HUES6 (cell line): ENCODE measurements at regions not wholly inside any gene's neighbourhood (a gene's known extent, or its start where the extent isn't known, plus 50 kb on each side); places are given as distances from the start of the nearest gene placed in this dataset.

ENCODE experiments used
- H3K27ac ChIP-seq: 2 replicates; pipeline ENCODE4 v1.7.0; 2013; ENCODE audit warnings: low read depth, mild to moderate bottlenecking, low read length, inconsistent platforms
- H3K27me3 ChIP-seq: 2 replicates; pipeline ENCODE4 v1.6.1; 2013; ENCODE audit warnings: low read length; ENCODE audit not compliant: control insufficient read depth, insufficient read depth
- H3K36me3 ChIP-seq: 2 replicates; pipeline ENCODE4 v1.6.1; 2013; ENCODE audit warnings: low read length; ENCODE audit not compliant: control insufficient read depth, insufficient read depth
- H3K4me1 ChIP-seq: 2 replicates; pipeline ENCODE4 v1.6.1; 2013; ENCODE audit warnings: low read length; ENCODE audit not compliant: control insufficient read depth, insufficient read depth
- H3K4me3 ChIP-seq: 2 replicates; pipeline ENCODE4 v1.5.1; 2013; ENCODE audit warnings: low read depth, low read length
- H3K9ac ChIP-seq: one replicate; pipeline ENCODE4 v1.6.1; 2013; ENCODE audit warnings: mild to moderate bottlenecking, low read length
- H3K9me3 ChIP-seq: 2 replicates; pipeline ENCODE4 v1.6.1; 2013; ENCODE audit warnings: low read depth, low read length; ENCODE audit not compliant: control insufficient read depth, insufficient read depth

DNA sequence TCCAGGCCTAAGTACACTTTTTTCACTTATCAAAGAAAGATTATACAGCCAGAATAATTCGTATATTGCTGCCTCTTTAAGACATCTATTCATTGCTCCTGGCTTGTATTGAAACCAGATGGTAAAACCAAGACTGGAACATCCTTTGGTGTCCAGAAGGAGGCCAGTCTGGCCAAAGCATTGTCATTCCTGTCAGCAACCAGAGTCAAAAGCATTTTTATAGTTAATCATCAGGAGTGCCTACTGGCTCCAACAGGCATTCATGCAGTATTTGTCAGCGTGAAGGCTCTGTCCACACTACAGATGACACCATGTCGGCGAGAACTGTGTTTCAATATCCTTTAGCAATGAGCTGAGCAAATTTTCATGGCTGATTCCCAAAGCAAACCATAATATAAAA lies 118.0 kb upstream of the G2E3 start:
- Histone ChIP-seq H3K27ac (no peak overlapping the region), H3K9ac (no peak overlapping the region), H3K27me3 (no peaks in the 10 kb centered on the region), H3K9me3 (no peaks in the 10 kb centered on the region), H3K4me3 (no peak overlapping the region), H3K36me3 (no peaks in the 10 kb centered on the region), H3K4me1 (no peaks in the 10 kb centered on the region)

DNA sequence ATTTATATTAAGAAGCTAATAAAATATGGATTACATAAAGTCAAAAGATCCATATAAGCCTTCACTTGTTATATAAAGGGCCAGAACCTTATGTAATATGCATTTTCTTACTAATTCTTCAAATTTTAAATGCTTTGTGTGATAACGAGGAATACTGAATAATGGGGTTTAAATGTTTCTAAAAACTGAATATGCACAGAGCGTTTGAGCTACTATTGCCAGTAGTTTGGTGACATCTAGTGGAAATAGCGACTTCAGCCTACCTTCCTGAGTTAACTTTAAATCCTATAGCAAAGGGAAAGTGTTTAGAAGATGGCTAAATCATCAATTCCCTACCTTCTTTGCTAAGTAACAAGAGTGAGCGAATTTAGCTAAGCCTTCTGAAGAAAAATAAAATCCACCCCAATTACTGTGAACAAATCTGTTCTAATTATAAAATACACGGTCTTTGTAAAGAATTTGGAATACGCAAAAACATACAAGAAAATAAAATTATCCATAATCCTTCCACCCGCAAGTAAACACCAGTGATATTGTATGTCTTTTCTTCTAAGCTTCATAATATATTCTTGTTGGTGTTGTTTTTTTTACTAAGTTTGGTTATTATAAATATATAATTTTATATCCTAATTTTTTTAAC lies 115.5 kb upstream of the G2E3 start:
- H3K36me3 ChIP-seq: no peaks in the 10 kb centered on the region
- H3K4me1 ChIP-seq: no peaks in the 10 kb centered on the region
- H3K27me3 ChIP-seq: no peaks in the 10 kb centered on the region
- no peaks in the 10 kb centered on the region for H3K9me3 ChIP-seq
- no peak overlapping the region for H3K9ac ChIP-seq
- no peak overlapping the region for H3K27ac ChIP-seq
- no peak overlapping the region for H3K4me3 ChIP-seq

DNA sequence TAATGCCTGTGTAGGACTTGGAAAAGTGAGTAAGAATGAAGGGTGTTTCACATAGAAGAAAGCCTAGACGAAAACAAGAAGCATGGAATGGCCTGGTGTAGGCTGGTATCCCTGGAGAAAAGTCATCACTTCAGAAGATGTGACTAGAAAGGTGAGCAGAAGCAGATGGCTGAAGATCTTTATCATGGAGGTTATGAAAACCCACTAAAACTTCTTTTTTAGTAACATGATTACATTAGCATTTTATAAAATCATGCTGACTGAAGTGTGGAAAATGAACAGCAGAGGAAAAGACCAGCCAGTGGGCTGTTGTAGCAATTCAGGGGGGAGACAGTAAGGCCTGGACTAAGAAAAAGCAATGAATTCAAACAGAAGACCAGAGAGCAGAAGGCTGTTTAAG lies 114.5 kb upstream of the G2E3 start:
- no peaks in the 10 kb centered on the region for H3K27me3 ChIP-seq
- no peaks in the 10 kb centered on the region for H3K36me3 ChIP-seq
- no peak overlapping the region for H3K9ac ChIP-seq
- no peak overlapping the region for H3K4me3 ChIP-seq
- no peak overlapping the region for H3K27ac ChIP-seq
- no peaks in the 10 kb centered on the region; the same call in 1 of the 2 replicates for H3K4me1 ChIP-seq
- H3K9me3 ChIP-seq: no peaks in the 10 kb centered on the region

DNA sequence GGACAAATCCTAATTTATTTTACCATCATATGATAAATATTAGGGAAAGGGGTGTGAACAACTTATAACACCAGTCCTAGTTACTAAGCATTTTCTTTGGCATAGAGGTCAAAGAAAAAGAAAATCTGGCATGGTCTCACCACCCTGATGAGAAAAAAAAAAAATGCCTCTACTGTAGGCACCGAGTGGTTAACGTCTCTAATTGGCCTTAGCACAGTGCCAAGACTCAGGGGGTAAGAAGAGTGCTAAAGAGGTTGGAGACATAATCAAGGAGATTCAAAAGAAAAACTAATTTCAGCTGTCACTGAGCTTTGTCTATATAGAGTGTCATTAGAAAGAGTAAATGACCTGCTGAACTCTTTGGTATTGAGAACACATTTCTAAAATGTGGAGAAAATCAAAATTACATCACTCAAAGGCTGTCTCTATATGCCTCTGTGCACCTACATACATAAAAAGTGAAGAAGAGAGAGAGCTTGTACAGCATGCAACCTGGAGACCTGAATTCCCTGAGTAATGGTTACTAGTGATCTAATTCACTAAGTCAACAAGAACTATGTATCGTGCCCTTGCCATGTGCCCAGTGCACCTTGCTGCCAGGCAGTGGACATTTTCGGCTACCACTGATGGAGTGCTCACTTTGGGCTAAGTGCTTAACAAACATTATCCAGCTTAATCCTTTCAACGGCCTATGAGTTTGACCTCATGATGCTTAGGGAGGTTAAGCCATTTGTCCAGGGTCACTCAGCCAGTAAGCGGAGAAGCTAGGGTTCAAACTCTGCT lies 113.8 kb upstream of the G2E3 start:
- Histone ChIP-seq H3K9ac (no peak overlapping the region), H3K4me3 (no peak overlapping the region), H3K27ac (no peak overlapping the region), H3K4me1 (no peaks in the 10 kb centered on the region; the same call in 1 of the 2 replicates), H3K27me3 (no peaks in the 10 kb centered on the region), H3K36me3 (no peaks in the 10 kb centered on the region), H3K9me3 (no peaks in the 10 kb centered on the region)

DNA sequence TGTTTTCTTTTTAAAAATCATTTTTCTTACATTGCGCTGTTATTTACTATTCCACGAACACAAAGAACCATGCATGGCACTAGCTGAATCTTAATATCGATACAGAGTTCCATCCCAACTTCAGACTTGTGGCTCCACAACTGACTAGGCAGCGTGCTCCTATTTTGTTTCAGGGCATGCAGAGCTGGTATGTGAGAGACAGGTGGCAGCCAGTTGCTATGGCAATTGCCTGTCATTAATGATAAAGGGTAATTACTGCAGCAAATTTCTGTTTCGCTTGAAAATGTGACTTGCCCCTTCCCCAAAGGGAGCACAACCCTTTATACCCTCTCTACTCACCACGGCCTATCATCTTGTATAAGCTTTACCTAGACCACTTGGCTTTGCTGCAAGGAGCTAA lies 113.1 kb upstream of the G2E3 start:
- no peak overlapping the region for H3K27ac ChIP-seq
- no peaks in the 10 kb centered on the region; the same call in 1 of the 2 replicates for H3K4me1 ChIP-seq
- H3K4me3 ChIP-seq: no peak overlapping the region
- no peak overlapping the region for H3K9ac ChIP-seq
- H3K9me3 ChIP-seq: no peaks in the 10 kb centered on the region
- H3K27me3 ChIP-seq: no peaks in the 10 kb centered on the region
- no peaks in the 10 kb centered on the region for H3K36me3 ChIP-seq

DNA sequence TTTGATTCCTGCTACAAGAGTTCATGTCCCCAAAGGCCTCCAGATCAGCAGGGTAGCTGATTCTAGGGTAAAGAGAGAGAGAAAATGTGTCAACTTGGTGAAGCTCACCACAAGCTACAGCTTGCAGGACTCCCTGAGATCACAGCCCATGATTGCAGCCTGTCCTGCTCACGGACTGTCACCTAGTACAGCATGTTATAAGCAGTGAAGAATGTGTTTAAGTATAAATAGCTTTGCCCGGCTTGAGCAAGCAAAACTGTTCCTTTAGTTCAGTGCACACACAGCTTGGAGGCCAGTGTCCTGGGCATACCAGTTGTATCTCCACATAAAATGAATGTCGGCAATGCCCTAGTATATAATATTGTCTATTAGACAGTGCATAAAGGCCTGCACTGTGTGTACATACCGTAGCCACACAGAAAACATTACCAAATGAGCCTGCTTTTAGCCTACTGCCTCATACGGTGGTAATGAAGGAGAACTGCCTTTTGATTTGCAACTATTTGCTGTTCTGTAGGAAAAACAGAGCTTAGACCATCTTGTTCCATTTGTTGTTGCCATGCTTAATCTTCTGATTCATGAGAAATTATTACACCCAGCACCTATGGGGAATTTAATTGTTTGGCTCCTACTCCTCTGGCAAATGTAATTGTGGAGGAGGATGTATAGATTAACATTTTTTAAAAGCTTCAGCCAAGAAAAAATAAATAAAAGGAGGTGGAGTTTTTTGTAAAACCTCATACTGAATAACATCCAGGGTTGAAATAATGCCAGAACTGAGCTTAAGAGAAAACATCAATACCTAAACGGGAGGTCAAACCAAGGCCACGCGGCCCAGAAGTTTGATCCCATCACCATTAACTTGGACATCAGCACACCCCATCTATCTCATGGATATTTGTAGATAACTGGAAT lies 108.1 kb upstream of the G2E3 start:
- Histone ChIP-seq H3K27me3 (no peaks in the 10 kb centered on the region), H3K4me1 (no peaks in the 10 kb centered on the region; the same call in 1 of the 2 replicates), H3K9me3 (no peaks in the 10 kb centered on the region), H3K27ac (no peak overlapping the region), H3K36me3 (no peaks in the 10 kb centered on the region), H3K9ac (no peak overlapping the region), H3K4me3 (no peak overlapping the region)

DNA sequence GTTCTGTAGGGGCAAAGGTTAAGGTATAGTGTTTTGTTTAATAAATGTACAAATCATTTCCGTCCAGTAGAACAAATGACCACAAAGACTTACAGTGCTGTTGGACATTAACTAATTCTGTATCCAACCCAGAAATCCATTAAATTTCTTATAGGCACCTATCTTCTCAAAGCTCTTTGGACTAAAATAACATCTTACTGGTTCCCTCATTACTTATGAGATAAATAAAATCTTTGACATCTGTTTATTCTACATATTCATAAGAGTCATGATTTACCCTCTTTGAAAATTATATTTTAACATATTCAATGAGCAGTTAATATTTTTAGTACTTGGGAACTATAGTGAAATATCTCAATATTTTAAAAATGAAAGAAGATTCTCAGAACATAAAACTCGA lies 102.7 kb upstream of the G2E3 start:
- H3K27ac ChIP-seq: no peak overlapping the region
- H3K9me3 ChIP-seq: no peaks in the 10 kb centered on the region
- H3K36me3 ChIP-seq: no peaks in the 10 kb centered on the region
- no peaks in the 10 kb centered on the region; the same call in 1 of the 2 replicates for H3K4me1 ChIP-seq
- no peaks in the 10 kb centered on the region for H3K27me3 ChIP-seq
- no peak overlapping the region for H3K4me3 ChIP-seq
- no peak overlapping the region for H3K9ac ChIP-seq

DNA sequence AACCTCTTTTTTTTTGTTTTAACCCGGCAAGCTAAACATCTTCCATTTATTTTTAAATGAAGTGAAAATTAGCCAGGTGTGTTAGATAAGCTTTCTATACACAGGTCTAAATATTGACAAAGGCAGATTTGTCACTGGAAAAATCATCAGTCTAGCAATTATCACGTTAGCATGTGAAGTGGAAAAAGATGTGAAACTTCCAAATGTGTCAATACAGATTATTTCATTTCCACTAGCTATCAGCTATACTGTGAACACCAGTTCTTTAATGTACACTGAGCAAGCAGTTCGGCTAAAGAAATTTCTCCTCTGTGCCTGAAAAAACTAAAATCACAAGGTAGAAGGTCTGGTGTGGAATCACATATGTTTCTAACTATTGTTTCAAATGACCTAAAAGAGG lies 96.6 kb upstream of the G2E3 start:
- no peak overlapping the region for H3K27ac ChIP-seq
- no peaks in the 10 kb centered on the region for H3K36me3 ChIP-seq
- H3K4me1 ChIP-seq: no peaks in the 10 kb centered on the region; the same call in 1 of the 2 replicates
- H3K9me3 ChIP-seq: no peaks in the 10 kb centered on the region
- no peak overlapping the region for H3K9ac ChIP-seq
- H3K27me3 ChIP-seq: no peaks in the 10 kb centered on the region
- no peak overlapping the region for H3K4me3 ChIP-seq

DNA sequence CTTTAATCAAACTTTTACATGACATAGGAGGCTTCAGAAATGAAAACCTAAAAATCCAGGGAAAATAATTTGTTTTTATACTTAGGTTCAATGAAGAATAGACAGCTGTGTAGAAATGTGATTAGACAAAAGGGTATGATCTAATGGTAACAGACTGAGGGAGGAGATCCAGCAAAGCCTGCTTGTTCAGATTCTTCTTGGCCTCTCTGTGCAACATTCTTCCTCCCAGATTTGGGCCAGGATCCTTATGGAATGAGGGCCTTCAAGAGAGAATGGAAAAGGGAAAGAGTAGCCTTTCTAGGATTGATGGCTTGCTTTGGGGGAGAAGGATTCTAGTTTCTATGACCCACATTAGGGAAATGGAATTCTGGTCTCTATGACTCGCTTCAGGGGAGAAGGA lies 94.5 kb upstream of the G2E3 start:
- H3K36me3 ChIP-seq: no peaks in the 10 kb centered on the region; the same call in 1 of the 2 replicates
- no peaks in the 10 kb centered on the region for H3K9me3 ChIP-seq
- H3K27ac ChIP-seq: no peak overlapping the region
- H3K4me1 ChIP-seq: no peaks in the 10 kb centered on the region; the same call in 1 of the 2 replicates
- no peaks in the 10 kb centered on the region for H3K27me3 ChIP-seq
- H3K4me3 ChIP-seq: no peak overlapping the region
- H3K9ac ChIP-seq: no peak overlapping the region

DNA sequence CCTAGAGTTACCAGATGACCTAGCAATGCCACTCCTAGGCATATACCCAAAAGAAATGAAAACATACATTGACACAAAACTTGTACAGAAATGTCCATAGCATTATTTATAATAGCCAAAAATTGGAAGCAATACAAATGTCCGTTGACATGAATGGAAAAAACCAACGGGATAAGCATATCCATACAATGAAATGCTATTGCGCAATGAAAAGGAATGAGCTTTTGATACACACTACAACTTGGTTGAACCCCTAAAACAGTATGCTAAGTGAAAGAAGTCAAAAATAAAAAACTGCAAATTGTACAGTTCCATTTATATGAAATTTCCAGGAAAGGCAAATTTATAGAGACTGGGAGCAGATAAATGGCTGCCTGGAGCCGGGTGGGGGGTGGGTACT lies 90.6 kb upstream of the G2E3 start:
- H3K9ac ChIP-seq: no peak overlapping the region
- H3K9me3 ChIP-seq: no peaks in the 10 kb centered on the region
- no peaks in the 10 kb centered on the region for H3K27me3 ChIP-seq
- H3K4me3 ChIP-seq: no peak overlapping the region
- H3K4me1 ChIP-seq: no peaks in the 10 kb centered on the region
- no peak overlapping the region for H3K27ac ChIP-seq
- no peaks in the 10 kb centered on the region; the same call in 1 of the 2 replicates for H3K36me3 ChIP-seq
